ENCODE measurements at regions not wholly inside any gene's neighbourhood (a gene's known extent, or its start where the extent isn't known, plus 50 kb on each side); places are given as distances from the start of the nearest gene placed in this dataset.

- no peak for TF ChIP-seq THAP9 (CRISPR knock-in tag; IDR thresholded peaks at IDR 0.05; ENCODE audit: borderline replicate concordance)
- TF ChIP-seq ZFP37 (CRISPR knock-in tag; IDR thresholded peaks at IDR 0.05; ENCODE audit: borderline replicate concordance): no peak
- no peak for TF ChIP-seq IKZF5 (CRISPR knock-in tag; IDR thresholded peaks at IDR 0.05)
- TF ChIP-seq RERE (CRISPR knock-in tag; IDR thresholded peaks at IDR 0.05; ENCODE audit: low read depth): no peak
Observed at GRCh38 chr12:71297930-71298329, 140.1 kb upstream of the TSPAN8 start (continued).
